GM21619 (cell line): ENCODE measurements at regions not wholly inside any gene's neighbourhood (a gene's known extent, or its start where the extent isn't known, plus 50 kb on each side); places are given as distances from the start of the nearest gene placed in this dataset.
A peak's percentile ranks its signal among the peaks of the same experiment; 100 is the strongest.

Source experiments
- ATAC-seq: cut with Tn5 transposase; IDR thresholded peaks from one replicate; pipeline ENCODE4 v1.9.1; 2021; ENCODE audit not compliant: unreplicated experiment

DNA sequence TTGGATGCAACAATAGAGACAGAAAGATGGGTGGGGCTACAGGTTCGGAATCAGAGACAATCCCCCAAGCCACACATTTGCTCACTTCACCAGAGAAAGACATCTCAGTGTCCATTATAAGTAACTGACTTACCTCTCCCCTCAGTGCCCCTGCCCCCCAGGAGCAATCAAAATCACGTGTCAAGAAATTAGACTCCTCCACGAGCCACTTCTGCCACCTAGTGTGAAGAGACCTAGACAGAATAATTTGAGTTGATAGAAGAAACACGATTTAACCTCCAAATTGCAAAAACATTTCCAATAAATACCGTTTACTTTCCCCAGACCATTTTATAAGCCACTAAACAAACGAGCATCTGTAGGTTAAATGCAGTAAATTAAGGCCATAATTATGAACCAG lies 123.2 kb downstream of the SLC30A10 start:
- ATAC-seq: no peak

DNA sequence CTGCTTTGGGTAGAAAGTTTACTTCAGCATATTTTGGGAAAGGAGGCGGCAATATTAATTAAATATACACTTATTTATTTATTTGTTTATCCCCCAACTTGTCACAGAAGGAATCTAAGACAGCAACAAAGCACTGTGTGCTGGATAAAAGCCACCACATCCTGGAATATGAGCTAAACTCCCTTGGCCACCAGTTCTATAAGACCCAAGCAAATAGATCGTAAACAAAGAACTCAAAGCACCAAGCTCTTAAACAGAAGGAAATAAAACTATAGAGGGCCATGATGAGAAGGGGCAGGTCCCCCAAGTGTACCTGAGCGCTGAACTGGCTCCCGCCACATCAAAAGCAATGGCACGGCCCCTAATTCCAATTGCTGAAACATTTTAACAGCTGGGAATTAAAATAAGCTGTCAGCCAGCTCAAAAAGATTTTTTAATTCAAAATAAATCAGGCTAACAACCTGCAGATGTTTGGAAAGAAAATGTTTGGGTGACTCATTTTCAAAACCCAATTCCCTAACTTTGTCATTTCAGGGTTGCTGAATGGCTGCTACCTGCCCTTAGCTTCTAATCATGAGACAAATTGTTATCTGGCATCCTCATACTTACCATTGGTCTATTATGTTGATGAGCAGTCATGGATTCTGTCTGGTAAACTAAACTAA lies 127.1 kb downstream of the SLC30A10 start:
- no peak for ATAC-seq

DNA sequence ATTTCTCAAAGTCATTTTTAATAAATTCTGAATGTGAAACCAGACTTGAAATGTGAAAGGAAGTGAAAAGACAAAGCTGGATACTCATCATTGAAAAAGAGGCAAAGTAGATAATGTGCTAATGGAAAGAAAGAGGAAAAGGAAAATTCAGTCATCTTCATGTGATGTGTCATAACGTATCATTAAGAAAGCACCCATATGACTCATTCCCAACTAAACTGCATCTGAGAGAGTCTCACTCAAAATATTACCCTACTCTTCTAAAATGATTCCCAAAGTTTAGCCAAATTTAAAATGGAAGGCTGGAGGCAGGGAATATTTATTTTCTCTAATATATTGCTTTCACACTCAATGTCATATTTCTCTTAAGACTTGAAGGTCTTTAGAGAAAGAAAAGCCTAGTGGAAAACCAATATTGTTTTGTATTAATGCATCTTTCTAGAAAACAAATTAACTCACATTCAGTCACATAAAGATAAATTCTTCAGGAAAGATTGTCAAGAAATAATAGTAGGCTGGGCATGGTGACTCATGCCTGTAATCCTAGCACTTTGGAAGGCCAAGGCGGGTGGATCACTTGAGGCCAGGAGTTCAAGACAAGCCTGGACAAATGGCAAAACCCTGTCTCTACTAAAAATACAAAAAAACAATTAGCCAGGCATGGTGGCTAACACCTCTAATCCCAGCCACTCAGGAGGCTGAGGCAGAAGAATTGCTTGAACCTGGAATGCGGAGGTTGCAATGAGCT lies 129.9 kb downstream of the SLC30A10 start:
- peak; percentile 47 for ATAC-seq

DNA sequence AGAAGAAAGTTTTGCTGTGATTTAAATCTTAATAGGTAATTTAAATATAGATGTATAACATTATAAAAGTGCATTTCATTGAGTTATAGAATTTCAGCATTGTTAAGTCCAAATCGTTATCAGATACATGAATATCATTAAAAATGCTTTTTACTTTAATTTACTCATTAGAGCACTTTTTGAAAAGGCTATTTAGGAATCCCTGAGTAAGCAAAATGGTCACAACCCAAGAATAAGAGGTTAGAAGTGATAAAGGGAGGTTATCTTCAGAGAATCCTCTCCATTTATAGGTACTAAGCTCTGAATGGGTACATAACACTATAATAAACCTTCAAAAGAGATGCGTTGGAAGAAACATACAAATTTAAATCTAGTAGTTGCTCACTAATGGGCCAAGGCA lies 130.7 kb downstream of the SLC30A10 start:
- no peak for ATAC-seq

DNA sequence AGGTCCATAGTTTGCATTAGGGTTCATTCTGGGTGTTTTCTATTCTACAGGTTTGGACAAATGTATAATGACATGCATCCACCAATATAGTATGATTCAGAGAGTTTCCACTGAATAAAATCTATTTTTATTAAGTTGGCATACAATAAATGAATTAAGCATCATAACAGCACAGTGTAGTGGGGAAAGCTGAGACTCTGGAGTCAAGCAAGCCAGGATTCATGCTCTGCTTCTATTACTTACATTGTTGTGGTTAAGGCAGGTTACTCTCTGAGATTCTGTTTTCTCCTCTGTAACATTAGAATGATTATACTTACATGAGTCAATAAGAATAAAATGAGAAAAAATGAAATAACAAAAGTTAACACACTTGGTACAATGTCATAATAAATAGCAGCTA lies 131.3 kb downstream of the SLC30A10 start:
- no peak for ATAC-seq

DNA sequence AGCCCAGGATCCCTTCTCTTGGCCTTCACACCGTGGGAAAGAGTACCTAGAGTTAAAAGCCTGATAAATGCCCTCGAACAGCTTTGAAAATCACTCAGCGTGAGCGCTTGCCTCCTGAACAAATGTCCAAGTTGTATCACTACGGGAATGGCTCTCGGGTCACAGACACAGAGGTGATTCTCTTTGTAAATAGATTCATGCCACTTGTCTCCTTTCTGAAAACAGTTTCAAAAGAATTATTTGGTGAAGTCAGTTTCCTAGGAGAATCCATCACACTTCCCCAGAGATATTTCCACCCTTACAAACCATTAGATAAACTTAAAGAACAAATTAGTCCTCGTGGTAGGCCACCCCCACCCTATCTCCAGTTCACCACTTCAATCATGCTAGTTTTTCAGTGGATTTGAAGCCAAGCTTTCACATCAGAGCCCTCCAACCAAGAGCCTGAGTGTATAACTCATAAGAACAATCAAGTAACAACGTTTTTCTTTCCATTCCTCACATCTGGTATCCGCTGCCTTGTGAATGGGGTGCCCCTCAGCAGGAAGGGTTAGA lies 132.9 kb downstream of the SLC30A10 start:
- ATAC-seq: no peak

DNA sequence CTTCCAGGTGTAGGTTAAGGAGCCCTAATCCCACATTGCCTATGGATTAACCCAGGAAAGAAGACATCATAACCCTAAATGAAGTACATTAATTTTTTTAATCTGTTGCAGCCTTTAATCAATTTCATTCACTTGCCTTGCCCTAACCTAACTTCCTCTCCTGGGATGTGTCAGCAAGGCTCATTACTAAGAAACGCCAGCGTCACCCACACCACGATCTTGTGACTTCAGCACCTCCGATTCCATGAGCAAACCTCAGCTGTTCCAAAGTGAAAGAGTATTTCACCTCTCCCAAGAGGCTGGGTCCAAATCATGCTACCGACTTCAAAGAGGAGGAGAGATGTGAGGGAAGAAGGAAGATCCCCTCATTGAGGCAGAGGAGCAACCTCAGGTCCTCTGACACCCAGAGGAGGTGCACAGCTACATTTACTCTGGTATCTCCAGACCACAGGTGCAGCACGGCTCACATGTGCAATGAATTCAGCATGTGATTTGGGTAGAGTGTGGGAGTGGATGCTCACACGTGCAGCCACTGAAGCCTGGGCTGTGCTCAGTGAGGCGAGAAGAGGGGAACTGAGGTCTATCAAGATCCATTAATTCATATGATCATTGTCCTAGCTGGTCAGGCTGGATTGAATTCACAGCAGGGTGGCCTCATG lies 134.1 kb downstream of the SLC30A10 start:
- ATAC-seq: peak; percentile 57

DNA sequence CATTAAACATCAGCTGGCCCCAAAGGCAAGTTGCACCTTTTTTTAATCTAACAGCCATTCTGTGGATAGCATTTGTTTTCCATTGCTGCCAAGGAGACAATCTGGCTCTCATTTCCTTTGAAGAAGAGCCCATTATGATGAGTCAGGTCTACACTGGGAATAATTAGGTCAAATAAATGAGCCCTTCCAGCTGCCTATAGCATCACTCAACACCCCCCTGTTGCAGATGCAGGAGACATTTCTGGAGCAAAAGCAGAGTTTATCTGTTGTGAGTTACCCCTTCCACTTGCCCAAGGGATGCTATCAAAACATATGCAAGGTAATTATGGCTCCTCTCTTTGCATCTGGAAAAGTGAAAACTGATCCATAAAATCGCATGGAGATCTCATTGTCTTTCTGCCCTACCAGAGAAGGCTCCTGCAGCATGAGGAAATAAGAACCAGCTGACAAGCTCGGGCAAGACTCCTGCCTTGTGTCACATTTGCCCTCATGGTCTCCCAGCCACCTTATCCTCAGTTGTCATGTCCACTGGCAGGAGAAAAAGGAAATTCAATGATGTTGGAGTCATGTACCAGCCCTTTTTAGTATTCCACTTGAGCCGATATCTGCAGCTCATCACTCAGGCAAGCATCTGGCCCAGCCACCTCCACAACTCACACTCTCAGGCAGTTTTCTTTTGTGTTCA lies 135.9 kb downstream of the SLC30A10 start:
- no peak for ATAC-seq

DNA sequence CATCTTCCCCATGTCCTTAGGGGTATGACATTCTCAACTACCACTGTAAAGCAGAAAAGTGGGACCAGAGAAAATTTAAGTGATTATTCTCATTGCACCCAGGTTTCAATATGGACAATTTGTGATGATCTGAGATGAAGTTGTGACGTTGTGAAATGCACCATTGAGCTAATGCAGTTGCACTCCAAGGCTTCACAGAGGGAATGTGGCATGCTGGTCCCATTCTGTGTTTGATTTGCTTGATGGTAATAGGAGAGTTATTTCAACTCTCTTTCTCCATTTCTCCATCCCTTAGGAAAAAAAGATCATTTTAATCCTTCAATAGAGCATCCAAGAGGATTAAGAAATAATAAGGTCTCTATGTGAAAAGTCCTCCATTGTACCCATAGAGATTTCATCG lies 136.6 kb downstream of the SLC30A10 start:
- no peak for ATAC-seq

DNA sequence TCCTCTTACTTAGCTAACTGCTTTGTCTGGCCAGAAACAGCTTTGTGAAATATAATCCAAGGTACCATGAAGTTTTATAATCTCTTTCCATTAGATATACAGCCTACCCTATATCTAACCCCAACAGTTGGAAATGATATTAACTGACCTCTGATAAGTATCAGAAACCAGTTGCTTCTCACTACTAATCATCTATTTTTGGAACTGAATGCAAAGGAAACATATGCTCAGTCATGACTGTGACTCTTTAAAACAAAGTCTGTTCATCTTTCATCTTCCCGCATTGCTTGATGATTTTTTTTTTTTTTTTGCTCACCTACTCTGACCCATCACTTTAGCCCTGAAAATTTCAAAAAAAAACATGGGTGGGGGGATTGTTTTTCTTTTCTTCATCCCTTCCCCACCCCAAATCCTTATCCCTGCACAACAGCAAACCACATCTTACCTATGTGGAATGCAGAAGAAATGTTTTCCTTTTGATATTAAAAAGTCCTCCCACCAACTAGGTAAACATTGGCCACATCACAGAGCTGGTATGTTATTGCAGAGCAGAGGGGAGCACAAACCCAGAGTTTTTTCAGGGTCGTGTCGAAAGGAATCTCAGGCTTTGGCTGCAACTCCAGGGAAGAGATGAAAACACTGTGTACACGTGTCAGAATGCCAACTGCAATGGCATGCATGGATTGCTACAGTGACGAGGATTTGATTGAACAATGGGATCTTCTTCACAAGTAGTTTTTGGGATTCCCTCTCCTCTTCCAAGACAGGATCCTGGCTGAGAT lies 137.3 kb downstream of the SLC30A10 start:
- no peak for ATAC-seq

DNA sequence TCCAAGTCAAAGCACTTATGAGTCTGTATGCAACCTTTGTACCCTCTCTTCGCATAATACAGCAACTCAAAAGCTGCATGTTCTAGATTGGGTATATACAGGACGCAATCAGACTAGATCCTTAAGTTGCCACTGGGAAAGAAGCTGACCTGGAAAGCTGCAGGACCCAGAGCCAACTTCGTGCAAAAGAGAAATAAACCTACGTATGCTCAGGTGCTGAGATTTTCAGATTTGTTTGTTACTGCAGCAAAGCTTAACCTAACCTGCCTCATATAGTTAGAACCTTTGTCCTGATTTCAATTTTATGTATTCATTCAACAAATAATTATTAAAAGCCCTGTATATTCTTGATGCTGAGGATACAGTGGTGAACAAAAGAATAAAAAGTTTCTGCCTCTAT lies 139.7 kb downstream of the SLC30A10 start:
- no peak for ATAC-seq

DNA sequence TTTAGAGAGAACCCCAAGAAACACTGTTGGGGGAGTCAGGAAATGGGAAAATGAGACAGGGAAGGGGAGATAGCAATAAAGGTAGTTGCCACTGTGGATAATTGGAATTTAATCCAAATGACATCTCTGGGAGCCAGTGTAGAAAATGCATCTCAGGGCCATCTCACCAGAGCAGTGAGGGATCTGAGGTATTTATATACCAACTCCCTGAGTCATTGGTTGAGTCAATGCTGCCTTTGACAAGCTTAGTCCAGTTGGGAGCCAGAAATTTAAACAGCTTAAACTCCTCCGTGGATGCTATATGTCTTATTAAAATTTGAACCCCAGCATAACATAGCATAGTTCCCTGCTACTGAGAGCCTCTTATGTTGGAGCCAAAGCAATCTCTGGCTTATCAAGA lies 140.3 kb downstream of the SLC30A10 start:
- ATAC-seq: no peak

DNA sequence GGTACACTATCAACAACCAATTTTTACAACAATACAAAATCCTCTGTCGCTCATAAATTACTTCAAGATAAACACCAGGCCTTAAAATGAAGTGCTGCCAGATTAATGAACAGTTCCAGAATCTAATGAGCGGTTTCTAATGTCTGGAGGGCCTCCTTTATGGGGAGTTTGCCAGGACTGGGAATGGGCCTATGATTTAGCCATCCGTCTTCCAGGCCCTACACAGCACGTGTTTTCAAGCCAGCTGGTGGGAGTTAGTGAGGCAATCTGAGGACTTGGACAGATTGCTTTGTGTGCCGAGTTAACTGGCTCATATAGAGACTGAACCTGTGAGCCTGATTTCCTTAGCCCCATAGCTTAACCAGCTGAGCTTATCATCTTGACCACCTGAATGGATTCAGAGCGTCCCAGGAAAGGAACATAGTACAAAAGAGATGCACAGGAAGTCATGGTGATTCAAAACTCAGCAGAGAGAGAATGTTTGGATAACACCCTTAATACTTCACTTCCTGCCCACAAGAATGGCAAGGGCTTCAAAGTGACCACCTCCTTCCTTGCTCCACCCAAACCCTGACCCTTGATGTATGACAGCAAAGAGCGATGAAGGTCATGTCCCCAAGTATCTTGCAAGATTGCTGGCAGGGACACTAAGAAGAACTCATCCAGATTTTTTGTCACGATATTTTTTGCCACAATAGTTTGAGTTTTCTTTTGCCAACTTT lies 143.5 kb downstream of the SLC30A10 start:
- ATAC-seq: no peak

DNA sequence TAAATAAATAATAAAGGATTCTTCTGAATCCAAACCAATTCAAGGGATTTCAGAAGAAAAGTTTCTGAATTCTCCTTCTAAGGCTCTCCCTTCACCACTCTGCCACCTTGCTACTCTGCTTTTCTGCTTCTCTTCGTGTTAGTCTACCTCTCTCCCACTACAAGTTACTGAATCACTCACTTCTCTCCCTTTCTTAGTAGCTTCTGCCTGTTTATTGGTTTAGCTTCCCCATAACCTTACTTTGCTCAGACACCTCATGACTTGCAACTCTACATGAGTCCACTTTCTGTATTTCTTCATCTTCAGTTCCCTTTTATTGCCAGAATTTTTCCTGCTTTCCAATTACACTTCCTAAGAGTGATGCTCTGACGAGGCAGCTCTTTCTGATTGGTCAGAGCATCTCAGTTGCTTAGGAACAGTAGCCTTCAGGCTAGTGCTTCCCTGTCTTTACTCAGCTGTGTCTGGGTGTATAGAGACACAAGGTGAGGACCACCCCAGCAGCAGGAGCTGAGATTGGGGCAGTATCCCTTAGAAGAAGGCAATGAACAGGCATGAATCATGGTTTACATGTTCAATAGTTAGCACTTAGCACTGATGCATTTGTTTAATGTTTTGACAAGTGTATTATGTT lies 144.6 kb downstream of the SLC30A10 start:
- ATAC-seq: peak; percentile 48

DNA sequence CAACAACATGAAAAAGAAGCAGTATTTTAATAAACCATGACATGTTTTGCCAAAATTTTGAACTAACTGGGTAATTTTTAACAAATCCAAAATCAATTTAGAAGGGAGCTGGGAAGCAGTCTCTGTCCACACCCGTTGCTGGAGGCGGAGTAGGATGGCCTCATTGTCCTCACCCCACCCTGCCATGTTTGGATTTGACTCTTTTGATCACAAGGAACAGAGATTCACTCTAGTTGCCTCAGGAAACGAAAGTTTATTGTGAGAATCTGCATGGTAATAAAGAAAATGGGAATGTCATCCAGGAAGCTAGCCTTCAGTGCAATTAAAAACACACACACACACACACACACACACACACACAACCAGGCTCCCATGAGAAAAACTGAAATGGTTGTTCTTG lies 145.4 kb downstream of the SLC30A10 start:
- no peak for ATAC-seq

DNA sequence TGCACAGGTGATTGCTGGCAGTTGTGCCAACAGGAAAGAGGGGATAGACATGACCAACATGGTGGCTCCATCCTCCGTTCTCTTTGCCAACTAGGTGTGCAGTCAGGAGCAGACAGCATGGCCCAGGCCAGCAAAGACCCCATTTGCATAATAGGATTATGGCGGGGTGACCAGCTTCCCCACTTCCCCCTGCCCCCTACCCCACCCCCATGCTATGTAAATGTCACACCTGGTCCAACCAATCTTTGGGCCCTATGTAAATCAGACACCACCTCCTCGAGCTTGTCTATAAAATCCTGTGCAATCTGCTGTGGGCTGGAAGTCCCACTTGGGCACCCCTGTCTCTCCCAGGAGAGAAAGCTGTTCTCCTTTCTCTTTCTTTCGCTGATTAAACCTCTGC lies 146.0 kb downstream of the SLC30A10 start:
- ATAC-seq: no peak

DNA sequence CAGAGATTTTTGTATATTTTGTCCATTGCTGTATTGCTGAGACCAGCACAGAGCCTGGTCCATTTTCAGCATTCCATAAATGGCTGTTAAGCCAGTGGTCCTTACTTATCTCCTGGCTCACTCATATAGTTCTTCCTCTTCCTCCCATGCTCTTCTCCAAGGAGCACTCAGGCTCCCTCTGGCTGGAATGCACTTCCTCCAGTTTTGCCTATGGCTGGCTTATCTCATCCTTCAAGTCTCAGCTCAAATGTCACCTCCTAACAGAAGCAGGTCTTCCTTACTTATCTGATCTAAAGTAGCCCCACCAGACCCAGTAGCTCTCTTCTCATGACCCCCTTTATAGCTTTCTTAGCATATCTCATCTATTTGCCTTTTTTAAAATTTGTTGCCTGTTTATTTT lies 146.9 kb downstream of the SLC30A10 start:
- no peak for ATAC-seq

DNA sequence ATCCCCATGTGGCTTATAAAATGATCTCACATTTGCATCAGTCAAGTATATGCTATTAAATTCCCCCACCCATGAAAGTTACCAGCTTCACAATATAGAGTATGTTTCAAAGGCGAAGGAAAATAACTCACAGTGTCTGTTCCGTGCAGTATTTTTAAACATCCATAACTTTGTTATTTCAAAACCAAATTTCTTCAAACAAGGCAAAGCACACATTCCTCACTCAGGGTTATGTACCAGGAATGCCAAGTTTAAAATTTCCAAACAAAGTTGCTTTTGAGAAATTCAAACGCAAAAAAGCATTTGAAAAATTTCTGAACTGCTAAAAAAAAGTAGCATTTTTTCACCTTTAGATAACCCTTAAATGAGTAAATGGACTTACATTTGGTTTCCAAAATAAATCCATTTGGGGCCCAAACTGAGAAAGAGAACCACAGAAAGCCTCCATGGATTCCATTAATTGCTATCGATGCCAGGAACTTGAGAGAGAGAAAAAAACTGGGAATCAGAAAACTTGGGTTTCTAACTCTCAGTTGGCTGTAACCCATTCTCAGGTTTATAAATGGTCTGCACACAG lies 149.5 kb downstream of the SLC30A10 start:
- ATAC-seq: no peak

DNA sequence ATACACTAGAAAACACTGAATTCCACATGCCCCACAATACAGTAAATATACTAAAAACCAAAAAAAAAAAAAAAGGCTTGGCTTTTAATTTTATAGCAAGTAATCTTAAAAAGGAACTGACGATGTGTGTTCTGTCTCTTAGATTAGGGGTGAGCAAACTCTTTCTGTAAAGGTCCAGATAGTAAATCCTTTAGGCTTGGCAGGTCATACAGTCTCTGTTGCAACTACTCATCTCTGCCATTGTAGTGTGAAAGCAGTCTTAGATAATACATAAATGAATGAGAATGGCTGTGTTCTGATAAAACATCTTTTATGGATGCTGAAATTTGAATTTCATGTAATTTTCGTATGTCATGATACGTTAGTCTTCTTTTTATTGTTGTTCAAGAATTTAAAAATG lies 150.2 kb downstream of the SLC30A10 start:
- ATAC-seq: no peak
